ENCODE measurements at regions not wholly inside any gene's neighbourhood (a gene's known extent, or its start where the extent isn't known, plus 50 kb on each side); places are given as distances from the start of the nearest gene placed in this dataset.

DNA sequence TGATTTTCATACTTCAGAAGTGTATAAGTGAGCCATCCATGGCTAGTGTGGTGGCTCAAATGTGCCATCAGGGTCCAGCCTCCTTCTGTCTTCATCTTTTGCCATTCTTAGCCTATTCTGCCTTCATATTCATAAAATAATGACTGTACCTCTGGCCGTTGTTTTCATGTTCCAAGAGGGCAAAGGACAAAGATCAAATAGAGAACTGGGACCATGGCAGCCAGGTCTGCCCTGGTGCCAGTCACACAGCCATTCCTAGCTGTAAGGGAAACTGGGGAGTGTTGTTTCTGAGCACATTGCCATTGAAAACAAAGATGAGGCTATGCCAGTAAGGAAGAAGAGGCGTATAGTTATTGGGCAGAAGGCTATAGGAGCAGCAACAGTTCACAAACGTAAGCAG, 518.6 kb downstream of the TFAP2B start:
- BruUV-seq (replicated peaks) = no TSS peak
- intact Hi-C loops (cut with micrococcal nuclease; ENCODE audit: unreplicated experiment) = no loop called here
- SMC1A ChIA-PET (ENCODE audit: uncharacterized antibody, unreplicated experiment) = interaction anchor here (0.8 to 1.6 kb wide), 2 partner anchors 8 to 15 kb away, joined by 3 to 5 read pairs; no protein-coding TSS in a partner anchor
- in situ Hi-C loops (cut with MboI) = no loop called here
- WGBS (ENCODE audit: insufficient coverage, insufficient replicate concordance, low lambda C conversion rate, missing lambda C conversion rate) = 1% methylated on average over 3 of the region's 3 CpGs
- DNase-seq (ENCODE audit: low read depth, low spot score) (no peak), ATAC-seq (no peak), FAIRE-seq (no peak)
- RAD21 ChIA-PET (ENCODE audit: unreplicated experiment) = no interaction called here
- Histone ChIP-seq H3K36me3 (ENCODE audit: control insufficient read depth in 2 of 2, insufficient read depth in 2 of 2, low read length in 1 of 2) (no peaks in the 10 kb centered on the region), H3K27ac (ENCODE audit: control insufficient read depth, insufficient read depth) (no peak overlapping the region), H3K9me3 (replicated peaks; ENCODE audit: control insufficient read depth, insufficient read depth, low read length) (no peaks in the 10 kb centered on the region), H3K79me2 (ENCODE audit: control insufficient read depth, insufficient read depth, low read length) (no peaks in the 10 kb centered on the region), H3K4me2 (ENCODE audit: control insufficient read depth, insufficient read depth) (no peak overlapping the region), H2AFZ (ENCODE audit: control insufficient read depth, low read depth, low read length) (no peak overlapping the region), H3K9ac (ENCODE audit: control insufficient read depth, insufficient read depth, low read length) (no peak overlapping the region), H3K4me3 (no peak overlapping the region), H3K4me1 (ENCODE audit: control insufficient read depth, insufficient read depth, low read length) (no peaks in the 10 kb centered on the region), H3K27me3 (replicated peaks in 1 of 2; ENCODE audit: control insufficient read depth in 2 of 2, insufficient read depth in 2 of 2, low read length in 1 of 2) (no peaks in the 10 kb centered on the region), H4K20me1 (ENCODE audit: control insufficient read depth, insufficient read depth) (no peaks in the 10 kb centered on the region)
- POLR2A ChIA-PET = no interaction called here
- CTCF ChIA-PET = no interaction called here
- TF ChIP-seq MTA2 (IDR thresholded peaks at IDR 0.05; ENCODE audit: low read depth) (no peak), NR2C2 (IDR thresholded peaks at IDR 0.05; ENCODE audit: borderline replicate concordance, control insufficient read depth, insufficient read length, low read depth) (no peak), ETV6 (conservative IDR thresholded peaks at IDR 0.05 in 1 of 2, IDR thresholded peaks at IDR 0.05 in 1 of 2; ENCODE audit: borderline replicate concordance in 1 of 2, low read depth in 1 of 2) (no peak), CHD2 (IDR thresholded peaks at IDR 0.05; ENCODE audit: borderline replicate concordance, low read depth, low read length) (no peak), SMC3 (IDR thresholded peaks at IDR 0.05; ENCODE audit: borderline replicate concordance, low read length) (no peak), NBN (IDR thresholded peaks at IDR 0.05) (no peak), KDM1A (IDR thresholded peaks at IDR 0.05; ENCODE audit: borderline replicate concordance) (no peak), SUPT20H (IDR thresholded peaks at IDR 0.05; ENCODE audit: borderline replicate concordance, control insufficient read depth, low read depth, low read length) (no peak), RFX5 (IDR thresholded peaks at IDR 0.05; ENCODE audit: low read depth, low read length) (no peak), ZSCAN29 (IDR thresholded peaks at IDR 0.05) (no peak), MYB (IDR thresholded peaks at IDR 0.05; ENCODE audit: borderline replicate concordance, low read depth, low read length) (no peak), SREBF2 (IDR thresholded peaks at IDR 0.05; ENCODE audit: low read length) (no peak), GABPA (IDR thresholded peaks at IDR 0.05; ENCODE audit: low read depth) (no peak)
- TF ChIP-seq, protein P1, sequence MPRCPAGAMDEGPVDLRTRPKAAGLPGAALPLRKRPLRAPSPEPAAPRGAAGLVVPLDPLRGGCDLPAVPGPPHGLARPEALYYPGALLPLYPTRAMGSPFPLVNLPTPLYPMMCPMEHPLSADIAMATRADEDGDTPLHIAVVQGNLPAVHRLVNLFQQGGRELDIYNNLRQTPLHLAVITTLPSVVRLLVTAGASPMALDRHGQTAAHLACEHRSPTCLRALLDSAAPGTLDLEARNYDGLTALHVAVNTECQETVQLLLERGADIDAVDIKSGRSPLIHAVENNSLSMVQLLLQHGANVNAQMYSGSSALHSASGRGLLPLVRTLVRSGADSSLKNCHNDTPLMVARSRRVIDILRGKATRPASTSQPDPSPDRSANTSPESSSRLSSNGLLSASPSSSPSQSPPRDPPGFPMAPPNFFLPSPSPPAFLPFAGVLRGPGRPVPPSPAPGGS (IDR thresholded peaks at IDR 0.05; ENCODE audit: borderline replicate concordance, insufficient read depth, low read depth, low read length, poor library complexity, severe bottlenecking) = no peak
- TF ChIP-seq, protein P2, sequence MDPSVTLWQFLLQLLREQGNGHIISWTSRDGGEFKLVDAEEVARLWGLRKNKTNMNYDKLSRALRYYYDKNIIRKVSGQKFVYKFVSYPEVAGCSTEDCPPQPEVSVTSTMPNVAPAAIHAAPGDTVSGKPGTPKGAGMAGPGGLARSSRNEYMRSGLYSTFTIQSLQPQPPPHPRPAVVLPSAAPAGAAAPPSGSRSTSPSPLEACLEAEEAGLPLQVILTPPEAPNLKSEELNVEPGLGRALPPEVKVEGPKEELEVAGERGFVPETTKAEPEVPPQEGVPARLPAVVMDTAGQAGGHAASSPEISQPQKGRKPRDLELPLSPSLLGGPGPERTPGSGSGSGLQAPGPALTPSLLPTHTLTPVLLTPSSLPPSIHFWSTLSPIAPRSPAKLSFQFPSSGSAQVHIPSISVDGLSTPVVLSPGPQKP (IDR thresholded peaks at IDR 0.05; ENCODE audit: low read depth, low read length) = no peak
- TF ChIP-seq, protein P3, sequence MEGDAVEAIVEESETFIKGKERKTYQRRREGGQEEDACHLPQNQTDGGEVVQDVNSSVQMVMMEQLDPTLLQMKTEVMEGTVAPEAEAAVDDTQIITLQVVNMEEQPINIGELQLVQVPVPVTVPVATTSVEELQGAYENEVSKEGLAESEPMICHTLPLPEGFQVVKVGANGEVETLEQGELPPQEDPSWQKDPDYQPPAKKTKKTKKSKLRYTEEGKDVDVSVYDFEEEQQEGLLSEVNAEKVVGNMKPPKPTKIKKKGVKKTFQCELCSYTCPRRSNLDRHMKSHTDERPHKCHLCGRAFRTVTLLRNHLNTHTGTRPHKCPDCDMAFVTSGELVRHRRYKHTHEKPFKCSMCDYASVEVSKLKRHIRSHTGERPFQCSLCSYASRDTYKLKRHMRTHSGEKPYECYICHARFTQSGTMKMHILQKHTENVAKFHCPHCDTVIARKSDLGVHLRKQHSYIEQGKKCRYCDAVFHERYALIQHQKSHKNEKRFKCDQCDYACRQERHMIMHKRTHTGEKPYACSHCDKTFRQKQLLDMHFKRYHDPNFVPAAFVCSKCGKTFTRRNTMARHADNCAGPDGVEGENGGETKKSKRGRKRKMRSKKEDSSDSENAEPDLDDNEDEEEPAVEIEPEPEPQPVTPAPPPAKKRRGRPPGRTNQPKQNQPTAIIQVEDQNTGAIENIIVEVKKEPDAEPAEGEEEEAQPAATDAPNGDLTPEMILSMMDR (IDR thresholded peaks at IDR 0.05 in 2 of 3, conservative IDR thresholded peaks at IDR 0.05 in 1 of 3; ENCODE audit: control insufficient read depth in 2 of 3, extremely low read depth in 1 of 3, insufficient read depth in 1 of 3, low read depth in 3 of 3, low read length in 3 of 3) = no peak
- TF ChIP-seq, protein P4, sequence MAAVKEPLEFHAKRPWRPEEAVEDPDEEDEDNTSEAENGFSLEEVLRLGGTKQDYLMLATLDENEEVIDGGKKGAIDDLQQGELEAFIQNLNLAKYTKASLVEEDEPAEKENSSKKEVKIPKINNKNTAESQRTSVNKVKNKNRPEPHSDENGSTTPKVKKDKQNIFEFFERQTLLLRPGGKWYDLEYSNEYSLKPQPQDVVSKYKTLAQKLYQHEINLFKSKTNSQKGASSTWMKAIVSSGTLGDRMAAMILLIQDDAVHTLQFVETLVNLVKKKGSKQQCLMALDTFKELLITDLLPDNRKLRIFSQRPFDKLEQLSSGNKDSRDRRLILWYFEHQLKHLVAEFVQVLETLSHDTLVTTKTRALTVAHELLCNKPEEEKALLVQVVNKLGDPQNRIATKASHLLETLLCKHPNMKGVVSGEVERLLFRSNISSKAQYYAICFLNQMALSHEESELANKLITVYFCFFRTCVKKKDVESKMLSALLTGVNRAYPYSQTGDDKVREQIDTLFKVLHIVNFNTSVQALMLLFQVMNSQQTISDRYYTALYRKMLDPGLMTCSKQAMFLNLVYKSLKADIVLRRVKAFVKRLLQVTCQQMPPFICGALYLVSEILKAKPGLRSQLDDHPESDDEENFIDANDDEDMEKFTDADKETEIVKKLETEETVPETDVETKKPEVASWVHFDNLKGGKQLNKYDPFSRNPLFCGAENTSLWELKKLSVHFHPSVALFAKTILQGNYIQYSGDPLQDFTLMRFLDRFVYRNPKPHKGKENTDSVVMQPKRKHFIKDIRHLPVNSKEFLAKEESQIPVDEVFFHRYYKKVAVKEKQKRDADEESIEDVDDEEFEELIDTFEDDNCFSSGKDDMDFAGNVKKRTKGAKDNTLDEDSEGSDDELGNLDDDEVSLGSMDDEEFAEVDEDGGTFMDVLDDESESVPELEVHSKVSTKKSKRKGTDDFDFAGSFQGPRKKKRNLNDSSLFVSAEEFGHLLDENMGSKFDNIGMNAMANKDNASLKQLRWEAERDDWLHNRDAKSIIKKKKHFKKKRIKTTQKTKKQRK (IDR thresholded peaks at IDR 0.05; ENCODE audit: low read depth, low read length) = no peak

All from GM12878 (cell line).